GM12864 (cell line): ENCODE measurements at regions not wholly inside any gene's neighbourhood (a gene's known extent, or its start where the extent isn't known, plus 50 kb on each side); places are given as distances from the start of the nearest gene placed in this dataset.

Source experiments
- DNase-seq: peaks from one replicate; pipeline ENCODE4 v3.0.0-alpha.2; 2011; ENCODE audit warnings: low read depth
- H3K4me3 ChIP-seq: 2 replicates; pipeline ENCODE4 v1.5.1; 2011; ENCODE audit warnings: mild to moderate bottlenecking, low read depth, low read length, control low read depth
- TF ChIP-seq, protein P1 (sequence below): IDR thresholded peaks from 2 replicates; pipeline ENCODE4 v1.5.1; 2011; ENCODE audit warnings: low read depth, mild to moderate bottlenecking, moderate library complexity, low read length, control low read depth, inconsistent platforms; ENCODE audit errors: missing control alignments

DNA sequence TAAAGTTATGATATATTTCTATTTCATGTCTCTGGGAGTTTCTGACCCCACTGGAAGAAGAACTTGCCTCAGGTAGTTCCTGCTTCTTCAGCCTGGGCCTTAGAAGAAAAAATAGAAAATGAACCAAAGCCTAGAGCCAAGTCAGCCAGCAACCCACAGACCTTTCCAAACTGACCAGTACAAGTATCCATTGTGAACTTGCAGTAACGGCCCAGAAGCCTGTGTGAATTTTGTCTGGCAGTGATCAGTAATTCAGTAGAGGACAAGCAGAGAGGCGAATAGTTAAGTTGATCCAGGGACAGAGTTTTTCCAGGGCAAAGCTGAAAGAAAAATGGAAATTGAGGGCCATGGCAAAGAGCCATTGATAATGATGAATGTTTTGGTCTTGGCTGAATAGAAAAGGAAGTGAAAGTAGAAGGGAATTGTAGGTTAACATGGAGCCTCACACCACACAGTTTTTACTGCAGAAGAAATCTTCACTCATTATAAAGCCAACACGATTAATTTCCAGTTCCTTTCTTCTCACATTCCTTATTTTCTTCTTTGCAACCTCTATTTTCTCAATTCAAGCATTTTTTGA is 311.8 kb downstream of the BTG1 start:
- TF ChIP-seq, protein P1, sequence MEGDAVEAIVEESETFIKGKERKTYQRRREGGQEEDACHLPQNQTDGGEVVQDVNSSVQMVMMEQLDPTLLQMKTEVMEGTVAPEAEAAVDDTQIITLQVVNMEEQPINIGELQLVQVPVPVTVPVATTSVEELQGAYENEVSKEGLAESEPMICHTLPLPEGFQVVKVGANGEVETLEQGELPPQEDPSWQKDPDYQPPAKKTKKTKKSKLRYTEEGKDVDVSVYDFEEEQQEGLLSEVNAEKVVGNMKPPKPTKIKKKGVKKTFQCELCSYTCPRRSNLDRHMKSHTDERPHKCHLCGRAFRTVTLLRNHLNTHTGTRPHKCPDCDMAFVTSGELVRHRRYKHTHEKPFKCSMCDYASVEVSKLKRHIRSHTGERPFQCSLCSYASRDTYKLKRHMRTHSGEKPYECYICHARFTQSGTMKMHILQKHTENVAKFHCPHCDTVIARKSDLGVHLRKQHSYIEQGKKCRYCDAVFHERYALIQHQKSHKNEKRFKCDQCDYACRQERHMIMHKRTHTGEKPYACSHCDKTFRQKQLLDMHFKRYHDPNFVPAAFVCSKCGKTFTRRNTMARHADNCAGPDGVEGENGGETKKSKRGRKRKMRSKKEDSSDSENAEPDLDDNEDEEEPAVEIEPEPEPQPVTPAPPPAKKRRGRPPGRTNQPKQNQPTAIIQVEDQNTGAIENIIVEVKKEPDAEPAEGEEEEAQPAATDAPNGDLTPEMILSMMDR: no peak
- no peak for DNase-seq

DNA sequence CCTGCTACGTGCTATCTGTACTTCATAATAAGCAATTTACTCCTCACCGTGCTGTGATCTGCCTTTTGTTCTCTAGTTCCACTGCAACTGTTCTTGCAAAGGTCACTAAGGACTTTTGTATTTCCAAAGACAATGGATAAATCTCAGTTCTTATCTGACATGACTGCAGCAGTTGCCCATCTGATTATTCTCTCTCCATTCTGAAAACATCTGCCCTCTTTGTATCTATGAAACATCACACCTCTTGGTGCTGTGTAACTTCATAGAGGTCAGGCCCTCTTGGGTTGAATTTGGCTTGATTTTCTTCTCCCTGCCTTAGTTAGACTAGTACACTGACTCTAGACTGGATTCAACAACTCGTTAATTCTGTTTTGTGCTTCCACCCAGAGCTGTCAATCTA is 319.6 kb downstream of the BTG1 start:
- no peak overlapping the region for H3K4me3 ChIP-seq
- no peak for DNase-seq
- TF ChIP-seq, protein P1: no peak

More for the DNA sequence above, 311.8 kb downstream of the BTG1 start:
- no peak overlapping the region for H3K4me3 ChIP-seq

DNA sequence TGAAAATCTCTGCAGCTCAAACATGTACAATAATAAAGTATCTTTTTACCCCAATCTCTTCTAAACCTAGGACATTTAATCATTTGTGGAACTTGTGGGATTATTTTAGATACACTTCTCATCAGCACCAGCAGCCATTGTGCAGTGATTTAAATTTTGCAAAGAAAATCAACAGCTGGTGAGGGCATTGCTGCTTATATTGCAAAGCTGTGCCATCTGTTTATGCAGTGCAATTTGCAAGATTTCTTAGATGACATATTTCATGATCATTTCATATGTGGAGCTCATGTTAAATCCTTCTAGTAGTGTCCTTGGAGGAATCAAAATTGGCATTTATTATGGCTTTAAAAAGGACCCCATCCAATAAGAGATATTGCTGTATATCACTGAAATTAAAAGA is 320.7 kb downstream of the BTG1 start:
- TF ChIP-seq, protein P1: no peak
- no peak for DNase-seq
- no peak overlapping the region for H3K4me3 ChIP-seq

DNA sequence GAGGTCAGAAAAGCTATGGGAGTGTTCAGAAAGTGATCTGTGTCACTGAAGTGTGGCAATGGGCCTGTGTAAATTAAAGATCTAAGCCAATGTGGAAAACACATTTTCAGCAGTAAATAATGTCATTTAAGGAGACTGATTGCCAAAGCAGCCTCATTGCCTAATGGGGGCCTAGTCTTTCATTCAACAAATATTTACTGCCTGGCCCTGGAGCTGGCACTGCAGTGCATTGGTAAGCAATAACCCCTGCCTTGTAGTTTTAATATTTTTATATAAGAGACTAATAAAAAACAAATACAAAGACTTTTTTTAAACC is 326.6 kb downstream of the BTG1 start:
- no peak for DNase-seq
- no peak overlapping the region for H3K4me3 ChIP-seq
- TF ChIP-seq, protein P1: no peak

DNA sequence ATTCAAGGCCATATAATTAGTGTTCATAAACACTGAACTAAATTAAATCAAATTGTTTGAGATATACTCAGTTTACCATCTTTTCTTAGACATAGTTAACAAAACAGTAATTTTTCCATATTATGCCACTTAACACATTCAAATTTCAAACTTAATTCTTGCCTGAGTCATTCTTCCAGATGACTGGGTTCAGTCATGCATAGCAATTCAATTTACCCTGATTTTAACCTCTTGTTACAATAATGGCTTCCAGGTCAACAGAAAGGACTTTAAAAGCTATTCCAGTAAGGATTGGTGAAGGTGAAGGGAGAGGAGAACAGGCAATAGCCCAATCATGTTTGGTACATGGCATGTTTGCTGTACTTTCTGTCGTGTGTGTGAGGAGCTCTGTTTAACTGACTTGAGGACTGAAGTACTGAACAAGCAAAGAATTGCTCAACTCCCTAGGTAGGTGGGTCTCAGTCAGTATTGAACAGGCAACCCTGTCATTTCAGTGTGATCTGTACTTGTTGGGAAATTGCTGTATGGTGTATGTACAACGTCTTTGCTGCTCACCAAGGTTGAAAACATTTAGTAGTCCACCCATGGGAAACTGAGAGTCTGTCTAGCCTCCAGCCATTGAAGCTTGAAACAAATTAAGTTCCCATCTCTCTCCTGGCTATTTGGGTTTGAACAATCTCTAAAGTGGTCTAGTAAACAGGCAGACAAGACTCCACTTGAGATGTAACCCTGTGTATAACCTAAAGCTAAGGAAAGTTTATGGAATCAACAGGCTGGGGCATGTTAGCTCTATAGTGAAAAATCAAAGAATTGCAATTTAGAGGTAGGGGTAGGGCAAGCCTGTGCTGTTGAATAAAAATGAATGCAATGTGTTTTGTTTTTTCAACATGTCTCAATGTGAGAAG is 327.2 kb downstream of the BTG1 start:
- DNase-seq: no peak
- TF ChIP-seq, protein P1: no peak
- no peak overlapping the region for H3K4me3 ChIP-seq

- DNase-seq: no peak
- no peak overlapping the region for H3K4me3 ChIP-seq
- TF ChIP-seq, protein P1: no peak
These were observed 328.1 kb downstream of the BTG1 start for GRCh38 chr12:91817517-91817916.
